Adrenal gland (tissue), 5 donors: ENCODE measurements at regions not wholly inside any gene's neighbourhood (a gene's known extent, or its start where the extent isn't known, plus 50 kb on each side); places are given as distances from the start of the nearest gene placed in this dataset.

ENCODE experiments used
- CTCF ChIP-seq, 6 experiments: fragments of 450-650 bp in 4 of 6; fragments of 200-600 bp in 2 of 6; sonication (generic) in 1 of 6; IDR thresholded peaks; 1 replicate in 5 of 6; 2 replicates in 1 of 6; pipeline versions ENCODE4 v1.5.1 to v1.8.0; 2016 to 2021; ENCODE audit warnings: antibody characterized with exemption in 6 of 6, mild to moderate bottlenecking in 2 of 6, moderate library complexity in 1 of 6
- POLR2A ChIP-seq, 2 donors: fragments of 450-650 bp; IDR thresholded peaks; one replicate each; pipeline ENCODE4 v1.6.1; 2017; ENCODE audit warnings: antibody characterized with exemption in 2 of 2, mild to moderate bottlenecking in 2 of 2, moderate library complexity in 1 of 2
- donor health status: DM: no; HTN: no; CAD: no.

- no peak for TF ChIP-seq CTCF (IDR thresholded peaks at IDR 0.05)
- no peak for TF ChIP-seq POLR2A (IDR thresholded peaks at IDR 0.05)
Measured at GRCh38 chr2:41907141-41907540, 140.7 kb upstream of the PKDCC start.
